Kidney (tissue), 13 donors: ENCODE measurements at regions not wholly inside any gene's neighbourhood (a gene's known extent, or its start where the extent isn't known, plus 50 kb on each side); places are given as distances from the start of the nearest gene placed in this dataset.

Source experiments
- DNase-seq, 5 donors: peaks; one replicate each; pipeline ENCODE4 v3.0.0-alpha.2; 2013 to 2020
- FAIRE-seq: peaks from 2 replicates; lab custom pipeline; 2012; peaks lifted over from hg19 to GRCh38; lab: Jason Lieb, UNC
- H3K27ac ChIP-seq, 2 donors: one replicate each; pipeline ENCODE4 v1.7.0; 2013; ENCODE audit warnings: low read depth in 2 of 2, low read length in 2 of 2, inconsistent platforms in 1 of 2
- H3K27me3 ChIP-seq: one replicate; pipeline ENCODE4 v1.7.1; 2013; ENCODE audit warnings: low read length, inconsistent platforms; ENCODE audit not compliant: control insufficient read depth, insufficient read depth
- H3K36me3 ChIP-seq, 3 donors: one replicate each; pipeline versions ENCODE4 v1.7.0 to v1.7.1; 2013; ENCODE audit warnings: low read length in 3 of 3, control low read depth in 1 of 3, inconsistent platforms in 1 of 3; ENCODE audit not compliant: insufficient read depth in 3 of 3, control insufficient read depth in 2 of 3
- H3K4me1 ChIP-seq, 3 donors: one replicate each; pipeline versions ENCODE4 v1.7.0 to v1.7.1; 2013; ENCODE audit warnings: low read length in 3 of 3, inconsistent platforms in 1 of 3, low read depth in 1 of 3; ENCODE audit not compliant: control insufficient read depth in 2 of 3, insufficient read depth in 2 of 3
- H3K4me3 ChIP-seq, 3 donors: one replicate each; pipeline versions ENCODE4 v1.7.0 to v1.8.1; 2013; ENCODE audit warnings: low read length in 3 of 3, control low read depth in 1 of 3, inconsistent platforms in 1 of 3
- H3K9ac ChIP-seq, 3 donors: one replicate each; pipeline versions ENCODE4 v1.7.0 to v1.7.1; 2013; ENCODE audit warnings: low read length in 3 of 3, control low read depth in 1 of 3, inconsistent platforms in 1 of 3
- H3K9me3 ChIP-seq, 3 donors: one replicate each; pipeline versions ENCODE4 v1.7.0 to v1.7.1; 2013; ENCODE audit warnings: low read length in 3 of 3, control low read depth in 1 of 3, inconsistent platforms in 1 of 3; ENCODE audit not compliant: control insufficient read depth in 2 of 3, insufficient read depth in 1 of 3
- CTCF ChIP-seq: IDR thresholded peaks from 3 replicates; pipeline ENCODE4 v1.5.1; 2012; ENCODE audit warnings: mild to moderate bottlenecking, moderate library complexity, borderline replicate concordance; ENCODE audit not compliant: insufficient read depth; ENCODE audit errors: extremely low read depth
- intact Hi-C: fragments of 100-400 bp; cut with DNase I; formaldehyde crosslinking; loops from one replicate; pipeline ENCODE4 v1.11.1; 2022
- donor health status: control.
- donor health status: control.
- donor health status: control.
- donor health status: control.
- donor health status: control.
- donor health status: DM: yes; HTN: yes; CAD: no.
- donor health status: Normal renal cell carcinoma (clear cell type).

GRCh38 chrX:22740836-22741235 lies 258.9 kb upstream of the DDX53 start:
- Histone ChIP-seq H3K9ac (no peak overlapping the region), H3K4me1 (no peaks in the 10 kb centered on the region), H3K27ac (no peak overlapping the region), H3K27me3 (no peaks in the 10 kb centered on the region), H3K4me3 (no peak overlapping the region), H3K9me3 (no peaks in the 10 kb centered on the region), H3K36me3 (no peaks in the 10 kb centered on the region)
- DNase-seq (no peak), FAIRE-seq (peak; percentile 59)
- intact Hi-C loops: no loop called here
- TF ChIP-seq CTCF: no peak

- FAIRE-seq (no peak), DNase-seq (no peak)
- H3K4me1 ChIP-seq: no peaks in the 10 kb centered on the region
- H3K27ac ChIP-seq: no peak overlapping the region
- no peaks in the 10 kb centered on the region for H3K9me3 ChIP-seq
- H3K27me3 ChIP-seq: no peaks in the 10 kb centered on the region
- no peak overlapping the region for H3K9ac ChIP-seq
- intact Hi-C loops: no loop called here
- H3K36me3 ChIP-seq: no peaks in the 10 kb centered on the region
- TF ChIP-seq CTCF: no peak
- no peak overlapping the region for H3K4me3 ChIP-seq
These were observed 257.6 kb upstream of the DDX53 start for GRCh38 chrX:22742174-22742573.

GRCh38 chrX:22746081-22746480 lies 253.7 kb upstream of the DDX53 start:
- no peaks in the 10 kb centered on the region for H3K27me3 ChIP-seq
- no peaks in the 10 kb centered on the region for H3K4me1 ChIP-seq
- no peak overlapping the region for H3K9ac ChIP-seq
- H3K9me3 ChIP-seq: no peaks in the 10 kb centered on the region
- no peaks in the 10 kb centered on the region for H3K36me3 ChIP-seq
- FAIRE-seq (no peak), DNase-seq (no peak)
- TF ChIP-seq CTCF: no peak
- no peak overlapping the region for H3K27ac ChIP-seq
- intact Hi-C loops: no loop called here
- no peak overlapping the region for H3K4me3 ChIP-seq
